ENCODE measurements at regions not wholly inside any gene's neighbourhood (a gene's known extent, or its start where the extent isn't known, plus 50 kb on each side); places are given as distances from the start of the nearest gene placed in this dataset.

- no peak for DNase-seq (ENCODE audit: low read depth in 1 of 2, low spot score in 1 of 2)
Measured at GRCh38 chr17:79524213-79525187, 86.4 kb downstream of the RBFOX3 start.

GRCh38 chr17:79522414-79522813 is 88.4 kb downstream of the RBFOX3 start:
- DNase-seq (ENCODE audit: low read depth in 1 of 2, low spot score in 1 of 2): no peak

DNA sequence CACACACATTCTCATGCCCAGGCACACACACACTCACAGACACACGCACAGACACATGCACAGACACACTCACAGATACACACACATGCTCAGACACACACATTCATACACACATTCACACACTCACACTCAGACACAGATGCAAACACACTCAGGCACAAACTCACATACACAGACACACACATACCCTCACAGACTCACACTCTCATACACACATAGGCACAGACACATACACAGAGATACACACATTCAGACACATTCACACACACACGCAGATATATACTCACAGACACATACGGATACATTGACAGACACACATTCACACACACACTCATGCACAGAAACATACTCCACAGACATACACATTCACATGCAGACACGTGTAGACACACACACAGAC is 89.6 kb downstream of the RBFOX3 start:
- no peak for DNase-seq (ENCODE audit: low read depth in 1 of 2, low spot score in 1 of 2)

DNA sequence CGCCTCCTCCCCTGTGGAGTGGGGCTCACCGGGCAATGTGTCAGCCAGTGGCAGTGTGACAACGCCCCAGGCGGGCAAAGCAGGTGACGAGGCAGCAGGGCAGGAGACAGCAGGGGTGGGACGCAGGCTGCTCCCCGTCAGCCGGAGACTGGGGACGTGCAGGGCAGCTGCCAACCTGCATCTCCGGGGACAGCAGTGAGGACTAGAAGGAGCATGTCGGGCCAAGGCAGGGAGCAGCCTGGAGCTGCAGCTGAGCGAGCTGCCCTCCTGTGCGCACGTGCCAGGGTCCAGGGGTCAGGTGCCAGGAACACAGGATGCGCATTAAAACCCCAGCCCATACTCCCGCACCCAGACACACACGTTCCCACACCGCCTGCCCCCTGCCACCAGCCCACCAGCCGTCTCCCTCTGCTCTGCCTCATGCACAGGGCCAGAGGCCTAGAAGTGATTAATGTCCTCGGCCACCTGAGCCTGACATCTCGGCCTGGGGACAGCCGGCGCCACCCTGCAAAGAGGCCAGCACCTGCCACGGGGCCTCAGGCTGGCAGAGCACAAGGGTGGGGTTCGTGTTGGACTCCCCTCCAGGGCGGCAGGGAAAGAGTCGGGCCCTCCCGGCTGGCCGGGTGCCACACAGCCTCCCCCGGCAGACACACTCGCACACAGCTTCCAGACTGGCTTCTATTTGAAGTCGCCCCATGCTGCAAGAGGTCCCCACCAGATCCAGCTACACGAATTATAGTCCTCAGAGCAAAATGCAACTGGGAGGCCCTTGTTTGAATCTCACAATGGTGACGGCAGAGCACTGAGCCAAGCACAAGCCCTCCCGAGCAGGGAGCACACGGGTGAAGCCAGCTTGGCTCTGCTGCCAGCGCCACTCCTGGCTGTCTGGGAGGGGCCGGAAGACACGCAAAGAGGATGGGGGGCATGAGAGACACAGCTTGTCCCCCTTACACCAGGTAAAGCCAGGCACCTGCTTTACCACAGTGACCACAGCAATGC is 90.4 kb downstream of the RBFOX3 start:
- DNase-seq (ENCODE audit: low read depth in 1 of 2, low spot score in 1 of 2): no peak

DNA sequence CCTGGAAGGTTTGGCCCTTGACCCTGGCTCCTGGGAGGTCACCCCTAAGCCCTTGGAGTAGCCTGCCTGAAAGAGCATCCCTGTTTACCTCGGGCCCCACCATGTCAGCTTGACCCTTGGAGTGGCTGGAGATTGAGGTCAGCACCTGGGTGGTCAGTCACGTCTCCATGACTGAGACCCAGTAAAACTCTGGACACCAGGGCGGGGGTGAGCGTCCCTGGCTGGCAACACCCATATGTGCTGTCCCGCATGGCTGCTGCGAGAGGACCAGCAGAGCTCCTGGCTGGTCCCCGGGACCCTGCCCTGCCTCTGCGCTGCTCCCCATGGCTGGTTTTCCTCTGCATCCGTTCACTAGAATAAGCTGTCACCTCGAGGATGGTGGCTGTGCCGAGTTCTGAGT is 91.2 kb downstream of the RBFOX3 start:
- no peak for DNase-seq (ENCODE audit: low read depth in 1 of 2, low spot score in 1 of 2)

DNA sequence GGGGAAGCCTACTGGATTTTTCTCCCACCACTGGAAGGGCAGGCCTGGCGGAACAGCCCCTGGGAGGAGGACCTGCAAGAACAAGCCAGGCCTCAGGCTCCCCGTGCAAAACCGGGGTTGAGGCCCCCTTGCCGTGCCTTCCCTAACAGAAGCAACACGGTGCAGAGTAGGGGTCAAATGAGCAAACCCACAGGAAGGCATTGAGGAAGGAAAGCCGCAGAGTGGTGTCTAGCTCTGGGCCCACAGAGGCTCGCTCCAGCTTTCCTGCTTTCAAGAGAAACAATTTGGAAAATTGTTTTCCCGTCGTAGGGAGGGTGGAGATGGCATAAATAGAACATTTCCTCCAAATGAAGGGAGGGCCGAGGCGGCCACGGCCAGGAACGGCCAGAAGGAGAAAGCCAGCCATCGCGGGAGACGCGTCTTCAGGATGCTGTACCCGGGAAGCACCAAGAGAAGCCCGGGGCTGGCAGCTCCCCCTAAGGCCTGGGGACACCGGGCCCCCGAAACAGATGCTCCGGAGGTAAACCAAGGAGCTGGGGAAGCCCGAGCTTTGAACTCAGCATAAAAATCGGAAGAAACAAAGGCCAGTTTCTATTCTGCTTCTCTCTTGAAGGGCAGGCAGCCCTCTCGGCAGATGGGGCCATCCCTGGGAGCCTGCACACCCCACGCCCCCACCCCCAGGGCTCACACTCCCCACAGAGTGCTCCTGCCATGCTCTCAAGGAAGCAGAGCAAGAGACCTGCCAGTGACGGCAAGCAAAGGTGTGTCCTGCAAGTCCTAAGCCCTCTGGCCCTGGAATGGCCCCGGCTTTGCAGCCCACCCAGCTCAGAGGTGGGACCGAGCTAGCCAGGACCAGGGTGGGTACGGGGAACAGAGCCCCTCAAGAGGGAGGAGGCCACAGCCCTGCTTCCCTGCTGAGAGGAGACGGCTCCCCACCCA is 92.0 kb downstream of the RBFOX3 start:
- DNase-seq (ENCODE audit: low read depth in 1 of 2, low spot score in 1 of 2): no peak

GRCh38 chr17:79517827-79518584 is 92.8 kb downstream of the RBFOX3 start:
- DNase-seq (ENCODE audit: low read depth in 1 of 2, low spot score in 1 of 2): no peak

- DNase-seq (ENCODE audit: low read depth in 1 of 2, low spot score in 1 of 2): no peak
Measured at GRCh38 chr17:79515646-79516571, 94.9 kb downstream of the RBFOX3 start.

DNA sequence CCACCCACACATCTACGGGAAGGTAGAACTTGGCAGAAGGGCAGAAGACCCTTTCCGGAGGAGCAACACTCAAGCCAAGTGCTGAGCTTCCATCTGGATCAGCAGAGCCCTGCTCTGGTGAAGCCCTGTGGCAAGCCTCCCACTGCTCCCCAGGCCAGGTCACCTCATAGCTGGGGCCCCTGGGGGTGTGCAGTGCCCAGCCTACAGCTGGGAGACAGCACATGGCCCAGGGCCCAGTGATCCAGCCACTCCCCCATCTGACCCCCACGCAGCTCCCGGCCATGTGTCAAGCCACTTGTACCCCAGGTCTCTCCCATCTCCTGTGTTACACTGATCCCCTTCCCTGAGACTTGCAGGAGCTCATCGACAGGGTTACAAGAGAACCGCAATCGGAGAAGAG is 95.7 kb downstream of the RBFOX3 start:
- no peak for DNase-seq (ENCODE audit: low read depth in 1 of 2, low spot score in 1 of 2)

GRCh38 chr17:79513820-79514535 is 96.9 kb downstream of the RBFOX3 start:
- DNase-seq (ENCODE audit: low read depth in 1 of 2, low spot score in 1 of 2): no peak

DNA sequence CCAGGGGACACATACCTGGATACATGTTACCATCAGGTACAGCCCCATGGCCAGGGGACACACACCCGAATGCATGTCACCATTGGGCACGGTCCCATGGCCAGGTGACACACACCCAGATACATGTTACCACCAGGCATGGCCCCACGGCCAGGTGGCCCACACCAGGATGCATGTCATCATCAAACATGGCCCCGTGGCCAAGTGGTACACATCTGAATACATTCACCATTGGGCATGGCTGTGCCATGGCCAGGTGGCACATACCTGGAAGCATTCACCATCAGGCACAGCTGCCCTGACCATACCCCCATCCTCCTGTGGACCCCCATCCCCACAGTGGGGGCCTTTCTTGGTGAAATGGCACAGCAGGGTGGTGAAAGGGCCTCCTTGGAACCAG is 97.6 kb downstream of the RBFOX3 start:
- no peak for DNase-seq (ENCODE audit: low read depth in 1 of 2, low spot score in 1 of 2)

- DNase-seq (ENCODE audit: low read depth in 1 of 2, low spot score in 1 of 2): no peak
Measured at GRCh38 chr17:79511471-79511870, 99.4 kb downstream of the RBFOX3 start.

DNA sequence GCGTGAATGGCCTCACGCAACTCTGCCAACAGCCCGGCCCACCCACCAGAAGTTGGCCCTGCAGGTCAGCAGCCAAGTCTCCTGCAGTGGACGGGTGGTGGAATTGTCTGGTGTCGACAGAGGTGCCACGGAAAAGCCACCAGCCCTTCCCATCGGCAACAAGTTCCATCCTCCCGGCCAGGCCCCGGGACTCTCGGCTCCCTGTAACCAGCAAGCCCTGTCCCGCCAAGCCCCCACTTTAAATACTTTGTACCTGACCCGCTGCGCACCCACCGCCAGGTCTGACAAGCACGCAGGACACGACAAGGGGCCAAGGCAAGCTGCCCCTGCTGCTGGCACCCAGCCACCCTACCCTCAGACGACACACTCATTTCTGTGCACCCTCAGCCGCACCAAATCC is 100.8 kb downstream of the RBFOX3 start:
- no peak for DNase-seq (ENCODE audit: low read depth in 1 of 2, low spot score in 1 of 2)

DNA sequence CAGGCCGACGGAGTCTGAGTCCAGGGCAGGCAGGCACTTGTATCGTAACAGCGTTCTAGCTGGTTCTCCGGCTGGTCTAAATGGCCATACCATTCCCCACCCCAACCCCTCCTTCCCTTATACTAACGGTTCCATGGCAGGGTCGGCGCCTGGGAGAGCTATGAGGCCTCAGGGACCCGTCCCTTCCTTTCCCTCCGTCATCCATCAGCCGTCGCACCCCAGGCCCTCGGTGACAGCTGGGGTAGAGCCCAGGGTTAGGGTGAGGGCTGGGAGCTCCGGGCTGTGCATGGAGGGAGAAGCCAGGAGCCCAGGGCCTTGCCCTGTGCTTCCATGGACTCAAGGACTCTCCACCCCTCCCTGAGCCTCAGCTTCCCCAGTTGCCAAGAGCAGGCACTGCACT is 101.4 kb downstream of the RBFOX3 start:
- no peak for DNase-seq (ENCODE audit: low read depth in 1 of 2, low spot score in 1 of 2)

- no peak for DNase-seq (ENCODE audit: low read depth in 1 of 2, low spot score in 1 of 2)
Measured at GRCh38 chr17:79509008-79509407, 101.8 kb downstream of the RBFOX3 start.

- no peak for DNase-seq (ENCODE audit: low read depth in 1 of 2, low spot score in 1 of 2)
Measured at GRCh38 chr17:79508291-79508716, 102.5 kb downstream of the RBFOX3 start.

DNA sequence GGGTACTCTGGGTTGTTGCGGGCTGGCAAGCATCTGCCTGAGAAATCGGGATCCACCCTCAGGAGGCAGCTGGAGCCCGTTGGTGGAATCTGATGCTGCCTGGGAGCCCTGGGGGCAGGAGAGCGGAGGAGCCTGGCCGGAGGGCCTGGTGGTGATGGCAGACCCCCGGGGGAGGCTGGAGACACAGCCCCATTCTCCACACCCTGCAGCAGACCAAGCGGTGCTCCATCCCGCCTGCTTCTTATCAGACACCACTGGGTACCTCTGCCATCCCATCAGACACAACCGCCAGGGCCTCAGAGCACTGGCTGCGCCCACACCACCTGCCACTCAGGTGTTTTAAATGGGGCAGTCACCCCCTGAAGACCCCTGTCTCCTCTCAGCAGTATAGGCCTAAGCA is 103.9 kb downstream of the RBFOX3 start:
- no peak for DNase-seq (ENCODE audit: low read depth in 1 of 2, low spot score in 1 of 2)
